Hepatocyte (in vitro differentiated cells): ENCODE measurements at regions not wholly inside any gene's neighbourhood (a gene's known extent, or its start where the extent isn't known, plus 50 kb on each side); places are given as distances from the start of the nearest gene placed in this dataset.

Source experiments
- CTCF ChIP-seq: fragments of 200-600 bp; sonication (generic); IDR thresholded peaks from 2 replicates; pipeline ENCODE4 v1.5.1; 2016; ENCODE audit warnings: antibody characterized with exemption, mild to moderate bottlenecking; ENCODE audit not compliant: poor library complexity
- EZH2 ChIP-seq: fragments of 200-600 bp; sonication (generic); IDR thresholded peaks from 2 replicates; pipeline ENCODE4 v1.6.1; 2016; ENCODE audit warnings: antibody characterized with exemption, mild to moderate bottlenecking, borderline replicate concordance

DNA sequence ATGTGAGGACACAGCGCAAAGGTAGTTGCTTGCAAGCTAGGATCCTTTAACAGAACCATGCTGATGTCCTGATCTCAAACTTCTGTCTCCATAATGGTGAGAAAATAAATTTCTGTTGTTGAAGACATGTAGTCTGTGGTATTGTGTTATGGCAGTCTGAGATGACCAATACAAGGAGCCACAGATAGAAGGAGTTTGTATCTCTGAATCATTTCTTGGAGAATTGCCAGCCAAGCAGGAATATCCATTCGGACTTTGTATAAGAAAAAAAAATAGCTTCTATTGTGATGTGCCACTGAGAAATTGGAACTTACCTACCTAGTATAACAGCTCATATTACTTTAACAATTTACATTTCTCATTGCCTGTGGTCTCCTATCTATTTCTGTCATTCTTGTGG is 447.6 kb upstream of the CA10 start:
- TF ChIP-seq CTCF: no peak
- no peak for TF ChIP-seq EZH2
